ENCODE measurements at regions not wholly inside any gene's neighbourhood (a gene's known extent, or its start where the extent isn't known, plus 50 kb on each side); places are given as distances from the start of the nearest gene placed in this dataset.
A peak's percentile ranks its signal among the peaks of the same experiment; 100 is the strongest.
"Not testable (repeated sequence)": the region's sequence is repeated elsewhere in the genome, so short reads cannot be mapped to it uniquely, and the experiment has no call there.

- TF ChIP-seq CTCF (conservative IDR thresholded peaks at IDR 0.05; ENCODE audit: low read depth, low read length): no peak
- no peak for DNase-seq (ENCODE audit: low read depth)
- H3K4me3 ChIP-seq (ENCODE audit: low read depth, low read length): no peak overlapping the region
These were observed 153.4 kb downstream of the LMLN start for GRCh38 chr3:198113206-198114053.

- DNase-seq (ENCODE audit: low read depth); H3K4me3 ChIP-seq (ENCODE audit: low read depth, low read length): not testable (repeated sequence)
These were observed 154.5 kb downstream of the LMLN start for GRCh38 chr3:198114516-198114915.

- not testable (repeated sequence) for DNase-seq (ENCODE audit: low read depth); H3K4me3 ChIP-seq (ENCODE audit: low read depth, low read length)
These were observed 162.2 kb downstream of the LMLN start for GRCh38 chr3:198122184-198122583.

- DNase-seq (ENCODE audit: low read depth); H3K4me3 ChIP-seq (ENCODE audit: low read depth, low read length): not testable (repeated sequence)
These were observed 177.2 kb downstream of the LMLN start for GRCh38 chr3:198137038-198137835.

GRCh38 chr3:198138205-198138604 lies 178.2 kb downstream of the LMLN start:
- H3K4me3 ChIP-seq (ENCODE audit: low read depth, low read length); DNase-seq (ENCODE audit: low read depth): not testable (repeated sequence)

GRCh38 chr3:198139037-198139436 lies 179.0 kb downstream of the LMLN start:
- H3K4me3 ChIP-seq (ENCODE audit: low read depth, low read length); DNase-seq (ENCODE audit: low read depth): not testable (repeated sequence)

GRCh38 chr3:198139513-198140167 lies 179.6 kb downstream of the LMLN start:
- H3K4me3 ChIP-seq (ENCODE audit: low read depth, low read length); DNase-seq (ENCODE audit: low read depth): not testable (repeated sequence)

GRCh38 chr3:198143300-198144137 lies 183.5 kb downstream of the LMLN start:
- DNase-seq (ENCODE audit: low read depth): not testable (repeated sequence)

GRCh38 chr3:198145231-198145784 lies 185.3 kb downstream of the LMLN start:
- DNase-seq (ENCODE audit: low read depth); H3K4me3 ChIP-seq (ENCODE audit: low read depth, low read length): not testable (repeated sequence)

More at GRCh38 chr3:198143300-198144137, 183.5 kb downstream of the LMLN start:
- not testable (repeated sequence) for H3K4me3 ChIP-seq (ENCODE audit: low read depth, low read length)

GRCh38 chr3:198146070-198146469 lies 186.1 kb downstream of the LMLN start:
- peak; percentile 6 for DNase-seq (ENCODE audit: low read depth)
- not testable (repeated sequence) for H3K4me3 ChIP-seq (ENCODE audit: low read depth, low read length)

GRCh38 chr3:198146559-198147164 lies 186.6 kb downstream of the LMLN start:
- not testable (repeated sequence) for DNase-seq (ENCODE audit: low read depth)

GRCh38 chr3:198147213-198147612 lies 187.2 kb downstream of the LMLN start:
- not testable (repeated sequence) for H3K4me3 ChIP-seq (ENCODE audit: low read depth, low read length); DNase-seq (ENCODE audit: low read depth)

More at GRCh38 chr3:198146559-198147164, 186.6 kb downstream of the LMLN start:
- H3K4me3 ChIP-seq (ENCODE audit: low read depth, low read length): not testable (repeated sequence)
